Chondrocyte (in vitro differentiated cells): ENCODE measurements at regions not wholly inside any gene's neighbourhood (a gene's known extent, or its start where the extent isn't known, plus 50 kb on each side); places are given as distances from the start of the nearest gene placed in this dataset.

Experiments used
- DNase-seq: peaks from one replicate; pipeline ENCODE4 v3.0.0; 2021; ENCODE audit warnings: mixed read lengths, low spot score
- H3K27ac Mint-ChIP-seq: one replicate; pipeline ENCODE4 v1.8.0; 2021; ENCODE audit warnings: mild to moderate bottlenecking, moderate library complexity, mixed read lengths; ENCODE audit not compliant: unreplicated experiment
- H3K27me3 Mint-ChIP-seq: 2 replicates; pipeline ENCODE4 v1.8.0; 2021; ENCODE audit warnings: low read depth, mixed read lengths
- H3K36me3 Mint-ChIP-seq: 2 replicates; pipeline ENCODE4 v1.8.0; 2021; ENCODE audit warnings: low read depth, mixed read lengths
- H3K4me1 Mint-ChIP-seq: 2 replicates; pipeline ENCODE4 v1.8.0; 2021; ENCODE audit warnings: low read depth, mild to moderate bottlenecking, mixed read lengths
- H3K4me3 Mint-ChIP-seq: one replicate; pipeline ENCODE4 v1.8.0; 2021; ENCODE audit warnings: mild to moderate bottlenecking, moderate library complexity, mixed read lengths; ENCODE audit not compliant: unreplicated experiment
- H3K9me3 Mint-ChIP-seq: 2 replicates; pipeline ENCODE4 v1.8.0; 2021; ENCODE audit warnings: low read depth, mixed read lengths
- CTCF ChIP-seq: fragments of 200-600 bp; sonication (generic); IDR thresholded peaks from 2 replicates; pipeline ENCODE4 v1.5.0; 2021; ENCODE audit warnings: antibody characterized with exemption, mild to moderate bottlenecking, moderate library complexity

GRCh38 chr3:152011812-152012735 lies 138.6 kb downstream of the SUCNR1 start:
- peaks cover 4% of the 10 kb centered on the region for H3K4me1 Mint-ChIP-seq
- no peak overlapping the region for H3K27ac Mint-ChIP-seq
- H3K36me3 Mint-ChIP-seq, result no peaks in the 10 kb centered on the region
- H3K9me3 Mint-ChIP-seq, result no peaks in the 10 kb centered on the region
- no peak for DNase-seq
- no peak for TF ChIP-seq CTCF
- no peaks in the 10 kb centered on the region for H3K27me3 Mint-ChIP-seq
- H3K4me3 Mint-ChIP-seq, result no peak overlapping the region

- Mint-ChIP-seq H3K9me3 (no peaks in the 10 kb centered on the region), H3K4me3 (no peak overlapping the region), H3K27me3 (no peaks in the 10 kb centered on the region), H3K27ac (no peak overlapping the region), H3K36me3 (peaks cover 2% of the 10 kb centered on the region), H3K4me1 (peaks cover 32% of the 10 kb centered on the region)
- no peak for TF ChIP-seq CTCF
- DNase-seq, result no peak
Observed at GRCh38 chr3:152019508-152019907, 146.1 kb downstream of the SUCNR1 start.

GRCh38 chr3:152021951-152022461 lies 148.6 kb downstream of the SUCNR1 start:
- Mint-ChIP-seq H3K4me3 (no peak overlapping the region), H3K27me3 (no peaks in the 10 kb centered on the region), H3K36me3 (peaks cover 2% of the 10 kb centered on the region), H3K9me3 (no peaks in the 10 kb centered on the region), H3K4me1 (peaks cover 53% of the 10 kb centered on the region), H3K27ac (peak overlapping the region; percentile 57)
- TF ChIP-seq CTCF, result no peak
- DNase-seq, result no peak

- Mint-ChIP-seq H3K4me1 (peaks cover 50% of the 10 kb centered on the region), H3K4me3 (no peak overlapping the region), H3K27ac (peak overlapping the region; percentile 38), H3K27me3 (no peaks in the 10 kb centered on the region), H3K36me3 (peaks cover 2% of the 10 kb centered on the region), H3K9me3 (no peaks in the 10 kb centered on the region)
- TF ChIP-seq CTCF, result peak; percentile 86
- DNase-seq, result no peak
Observed at GRCh38 chr3:152026033-152026556, 152.7 kb downstream of the SUCNR1 start.

GRCh38 chr3:152030320-152030719 lies 156.9 kb downstream of the SUCNR1 start:
- no peaks in the 10 kb centered on the region for H3K36me3 Mint-ChIP-seq
- H3K4me3 Mint-ChIP-seq, result no peak overlapping the region
- H3K27me3 Mint-ChIP-seq, result no peaks in the 10 kb centered on the region
- H3K4me1 Mint-ChIP-seq, result peaks cover 22% of the 10 kb centered on the region
- no peaks in the 10 kb centered on the region for H3K9me3 Mint-ChIP-seq
- DNase-seq, result no peak
- H3K27ac Mint-ChIP-seq, result no peak overlapping the region
- TF ChIP-seq CTCF, result no peak
